Amniotic stem cell (primary cell): ENCODE measurements at regions not wholly inside any gene's neighbourhood (a gene's known extent, or its start where the extent isn't known, plus 50 kb on each side); places are given as distances from the start of the nearest gene placed in this dataset.

Source experiments
- DNase-seq: peaks from one replicate; lab custom pipeline; 2025; lab: John Stamatoyannopoulos, UW

GRCh38 chr4:14871676-14872430 is 130.4 kb upstream of the CPEB2 start:
- no peak for DNase-seq

- no peak for DNase-seq
Measured at GRCh38 chr4:14874990-14875389, 127.3 kb upstream of the CPEB2 start.

GRCh38 chr4:14877246-14878225 is 124.7 kb upstream of the CPEB2 start:
- no peak for DNase-seq

- DNase-seq: no peak
Measured at GRCh38 chr4:14878681-14879080, 123.6 kb upstream of the CPEB2 start.

GRCh38 chr4:14879683-14880082 is 122.6 kb upstream of the CPEB2 start:
- DNase-seq: no peak

- no peak for DNase-seq
Measured at GRCh38 chr4:14880805-14881204, 121.5 kb upstream of the CPEB2 start.

- no peak for DNase-seq
Measured at GRCh38 chr4:14883166-14883565, 119.1 kb upstream of the CPEB2 start.

- no peak for DNase-seq
Measured at GRCh38 chr4:14883661-14884060, 118.6 kb upstream of the CPEB2 start.

- no peak for DNase-seq
Measured at GRCh38 chr4:14887842-14888433, 114.3 kb upstream of the CPEB2 start.

GRCh38 chr4:14888790-14889572 is 113.3 kb upstream of the CPEB2 start:
- DNase-seq: no peak

GRCh38 chr4:14892563-14892962 is 109.7 kb upstream of the CPEB2 start:
- no peak for DNase-seq

GRCh38 chr4:14893713-14894112 is 108.6 kb upstream of the CPEB2 start:
- DNase-seq: no peak

GRCh38 chr4:14894392-14895292 is 107.6 kb upstream of the CPEB2 start:
- DNase-seq: no peak

- no peak for DNase-seq
Measured at GRCh38 chr4:14896656-14897175, 105.6 kb upstream of the CPEB2 start.

GRCh38 chr4:14897217-14897616 is 105.1 kb upstream of the CPEB2 start:
- DNase-seq: no peak

- no peak for DNase-seq
Measured at GRCh38 chr4:14898989-14899388, 103.3 kb upstream of the CPEB2 start.

GRCh38 chr4:14902342-14902741 is 99.9 kb upstream of the CPEB2 start:
- no peak for DNase-seq

- DNase-seq: no peak
Measured at GRCh38 chr4:14903321-14903720, 99.0 kb upstream of the CPEB2 start.

- DNase-seq: no peak
Measured at GRCh38 chr4:14906805-14907204, 95.5 kb upstream of the CPEB2 start.

- DNase-seq: no peak
Measured at GRCh38 chr4:14908635-14909034, 93.6 kb upstream of the CPEB2 start.

GRCh38 chr4:14910411-14910810 is 91.9 kb upstream of the CPEB2 start:
- no peak for DNase-seq
